GM06990 (cell line): ENCODE measurements at regions not wholly inside any gene's neighbourhood (a gene's known extent, or its start where the extent isn't known, plus 50 kb on each side); places are given as distances from the start of the nearest gene placed in this dataset.

Experiments used
- DNase-seq: peaks from one replicate; pipeline ENCODE4 v3.0.0-alpha.2; 2011; ENCODE audit not compliant: insufficient read length; ENCODE audit errors: extremely low read depth
- H3K27me3 ChIP-seq: replicated peaks from 2 replicates; pipeline ENCODE4 v1.6.0; 2011; ENCODE audit warnings: low read length; ENCODE audit not compliant: control insufficient read depth, insufficient read depth
- H3K36me3 ChIP-seq: 2 replicates; pipeline ENCODE4 v1.5.1; 2011; ENCODE audit warnings: low read length; ENCODE audit not compliant: control insufficient read depth, insufficient read depth
- H3K4me3 ChIP-seq: replicated peaks from 2 replicates; pipeline ENCODE4 v1.5.1; 2011; ENCODE audit warnings: low read depth, mild to moderate bottlenecking, control low read depth, low read length
- CTCF ChIP-seq: IDR thresholded peaks from 2 replicates; pipeline ENCODE4 v1.5.1; 2011; ENCODE audit warnings: low read length, control low read depth, mild to moderate bottlenecking, inconsistent platforms; ENCODE audit not compliant: insufficient read depth, poor library complexity, severe bottlenecking

DNA sequence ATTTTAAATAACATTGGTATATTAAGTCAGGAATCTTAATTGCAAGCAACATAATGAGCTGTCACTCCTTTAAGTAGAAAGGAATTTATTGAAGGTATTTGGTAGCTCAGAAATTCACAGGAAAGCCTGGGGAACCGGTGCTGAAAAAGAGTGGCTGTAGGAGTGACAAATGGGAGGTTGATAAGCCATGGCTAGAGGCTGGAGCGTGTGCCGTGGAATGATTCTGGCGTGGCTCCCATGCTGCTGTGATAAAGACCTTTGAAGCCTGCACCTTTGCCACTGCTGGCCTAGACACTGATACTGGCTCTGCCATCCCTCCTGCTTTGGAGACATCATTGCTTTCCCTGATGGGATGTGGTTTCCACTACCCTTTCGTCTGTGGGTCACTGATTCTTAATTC lies 65.7 kb upstream of the ATG10 start:
- Histone ChIP-seq H3K36me3 (no peaks in the 10 kb centered on the region), H3K27me3 (no peaks in the 10 kb centered on the region), H3K4me3 (no peak overlapping the region)
- no peak for DNase-seq
- TF ChIP-seq CTCF: no peak

GRCh38 chr5:81904861-81905260 lies 67.0 kb upstream of the ATG10 start:
- H3K36me3 ChIP-seq: no peaks in the 10 kb centered on the region
- no peaks in the 10 kb centered on the region for H3K27me3 ChIP-seq
- H3K4me3 ChIP-seq: no peak overlapping the region
- no peak for DNase-seq
- no peak for TF ChIP-seq CTCF

GRCh38 chr5:81904166-81904565 lies 67.7 kb upstream of the ATG10 start:
- no peaks in the 10 kb centered on the region for H3K27me3 ChIP-seq
- no peak overlapping the region for H3K4me3 ChIP-seq
- DNase-seq: no peak
- H3K36me3 ChIP-seq: no peaks in the 10 kb centered on the region
- no peak for TF ChIP-seq CTCF

- no peak for TF ChIP-seq CTCF
- H3K4me3 ChIP-seq: no peak overlapping the region
- no peaks in the 10 kb centered on the region for H3K36me3 ChIP-seq
- DNase-seq: no peak
- no peaks in the 10 kb centered on the region for H3K27me3 ChIP-seq
Observed at GRCh38 chr5:81901586-81901985, 70.2 kb upstream of the ATG10 start.

GRCh38 chr5:81899123-81899522 lies 72.7 kb upstream of the ATG10 start:
- H3K27me3 ChIP-seq: no peaks in the 10 kb centered on the region
- H3K4me3 ChIP-seq: no peak overlapping the region
- no peak for DNase-seq
- TF ChIP-seq CTCF: no peak
- no peaks in the 10 kb centered on the region for H3K36me3 ChIP-seq

DNA sequence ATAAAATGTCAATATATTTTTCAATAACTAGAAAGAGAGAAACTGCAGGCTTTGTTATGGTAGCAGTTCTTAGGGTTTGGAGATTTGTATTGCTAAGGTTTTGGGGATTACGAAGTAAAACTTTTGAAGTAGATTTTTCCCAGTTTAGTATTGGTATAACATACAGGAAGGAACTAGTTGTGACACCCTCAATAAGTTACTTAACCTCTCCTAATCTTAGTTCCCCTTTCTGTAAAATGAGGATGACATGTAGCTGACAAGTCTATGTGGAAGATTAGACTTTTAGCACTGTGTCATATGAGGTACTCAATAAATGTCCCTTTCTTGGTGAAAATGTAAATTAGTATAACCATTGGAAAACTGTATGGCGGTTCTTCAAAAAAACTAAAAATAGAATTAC lies 73.4 kb upstream of the ATG10 start:
- H3K4me3 ChIP-seq: no peak overlapping the region
- H3K27me3 ChIP-seq: no peaks in the 10 kb centered on the region
- H3K36me3 ChIP-seq: no peaks in the 10 kb centered on the region
- DNase-seq: no peak
- TF ChIP-seq CTCF: no peak
